ENCODE measurements at regions not wholly inside any gene's neighbourhood (a gene's known extent, or its start where the extent isn't known, plus 50 kb on each side); places are given as distances from the start of the nearest gene placed in this dataset.

- Mint-ChIP-seq H3K27me3 (ENCODE audit: insufficient read depth) (no peaks in the 10 kb centered on the region; the same call in 1 of the 2 replicates), H3K4me3 (no peak overlapping the region), H3K4me1 (ENCODE audit: low read depth) (peaks cover 5% of the 10 kb centered on the region; the same call in 1 of the 2 replicates), H3K36me3 (ENCODE audit: low read depth) (no peaks in the 10 kb centered on the region), H3K27ac (no peak overlapping the region; the same call in 1 of the 2 replicates), H3K9me3 (no peaks in the 10 kb centered on the region)
- TF ChIP-seq, protein P1, sequence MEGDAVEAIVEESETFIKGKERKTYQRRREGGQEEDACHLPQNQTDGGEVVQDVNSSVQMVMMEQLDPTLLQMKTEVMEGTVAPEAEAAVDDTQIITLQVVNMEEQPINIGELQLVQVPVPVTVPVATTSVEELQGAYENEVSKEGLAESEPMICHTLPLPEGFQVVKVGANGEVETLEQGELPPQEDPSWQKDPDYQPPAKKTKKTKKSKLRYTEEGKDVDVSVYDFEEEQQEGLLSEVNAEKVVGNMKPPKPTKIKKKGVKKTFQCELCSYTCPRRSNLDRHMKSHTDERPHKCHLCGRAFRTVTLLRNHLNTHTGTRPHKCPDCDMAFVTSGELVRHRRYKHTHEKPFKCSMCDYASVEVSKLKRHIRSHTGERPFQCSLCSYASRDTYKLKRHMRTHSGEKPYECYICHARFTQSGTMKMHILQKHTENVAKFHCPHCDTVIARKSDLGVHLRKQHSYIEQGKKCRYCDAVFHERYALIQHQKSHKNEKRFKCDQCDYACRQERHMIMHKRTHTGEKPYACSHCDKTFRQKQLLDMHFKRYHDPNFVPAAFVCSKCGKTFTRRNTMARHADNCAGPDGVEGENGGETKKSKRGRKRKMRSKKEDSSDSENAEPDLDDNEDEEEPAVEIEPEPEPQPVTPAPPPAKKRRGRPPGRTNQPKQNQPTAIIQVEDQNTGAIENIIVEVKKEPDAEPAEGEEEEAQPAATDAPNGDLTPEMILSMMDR (IDR thresholded peaks at IDR 0.05), result no peak
- no peak for DNase-seq
Measured at GRCh38 chr13:105272660-105273631, 1262.5 kb downstream of the EFNB2 start.

GRCh38 chr13:105266615-105267014 lies 1268.8 kb downstream of the EFNB2 start:
- TF ChIP-seq, protein P1 (IDR thresholded peaks at IDR 0.05), result no peak
- H3K4me3 Mint-ChIP-seq, result no peak overlapping the region
- no peak for DNase-seq
- H3K27me3 Mint-ChIP-seq (ENCODE audit: insufficient read depth), result no peaks in the 10 kb centered on the region
- peaks cover 17% of the 10 kb centered on the region; the same call in 1 of the 2 replicates for H3K4me1 Mint-ChIP-seq (ENCODE audit: low read depth)
- H3K9me3 Mint-ChIP-seq, result no peaks in the 10 kb centered on the region
- H3K27ac Mint-ChIP-seq, result no peak overlapping the region
- no peaks in the 10 kb centered on the region for H3K36me3 Mint-ChIP-seq (ENCODE audit: low read depth)

DNA sequence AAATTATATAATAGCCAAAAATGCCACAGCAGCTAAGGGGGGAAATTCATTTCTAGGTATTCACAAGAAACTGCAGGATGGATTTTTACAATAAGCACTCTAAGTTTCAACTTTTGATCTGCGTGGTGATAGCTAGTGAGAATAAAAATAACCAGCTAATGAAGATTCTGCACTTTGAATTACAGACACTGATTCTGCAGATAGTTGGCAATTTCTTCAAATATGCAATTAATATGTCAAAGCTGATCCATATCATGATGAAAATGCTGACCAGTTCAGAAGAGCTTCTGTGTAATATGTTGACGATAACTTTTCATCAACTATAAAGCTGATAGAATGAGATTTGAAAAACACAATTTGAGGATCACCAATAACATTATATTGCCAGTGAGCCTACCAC lies 1272.9 kb downstream of the EFNB2 start:
- H3K36me3 Mint-ChIP-seq (ENCODE audit: low read depth), result no peaks in the 10 kb centered on the region; the same call in 1 of the 2 replicates
- TF ChIP-seq, protein P1 (IDR thresholded peaks at IDR 0.05), result no peak
- no peak for DNase-seq
- H3K9me3 Mint-ChIP-seq, result no peaks in the 10 kb centered on the region
- no peaks in the 10 kb centered on the region for H3K27me3 Mint-ChIP-seq (ENCODE audit: insufficient read depth)
- no peak overlapping the region for H3K27ac Mint-ChIP-seq
- H3K4me1 Mint-ChIP-seq (ENCODE audit: low read depth), result peaks cover 40% of the 10 kb centered on the region; the same call in 1 of the 2 replicates
- H3K4me3 Mint-ChIP-seq, result no peak overlapping the region

- H3K36me3 Mint-ChIP-seq (ENCODE audit: low read depth), result no peaks in the 10 kb centered on the region; the same call in 1 of the 2 replicates
- H3K9me3 Mint-ChIP-seq, result no peaks in the 10 kb centered on the region
- DNase-seq, result no peak
- H3K27ac Mint-ChIP-seq, result no peak overlapping the region
- H3K4me3 Mint-ChIP-seq, result no peak overlapping the region; the same call in 1 of the 2 replicates
- TF ChIP-seq, protein P1 (IDR thresholded peaks at IDR 0.05), result no peak
- H3K27me3 Mint-ChIP-seq (ENCODE audit: insufficient read depth), result no peaks in the 10 kb centered on the region
- peaks cover 51% of the 10 kb centered on the region; the same call in 1 of the 2 replicates for H3K4me1 Mint-ChIP-seq (ENCODE audit: low read depth)
Measured at GRCh38 chr13:105259426-105259825, 1276.0 kb downstream of the EFNB2 start.

DNA sequence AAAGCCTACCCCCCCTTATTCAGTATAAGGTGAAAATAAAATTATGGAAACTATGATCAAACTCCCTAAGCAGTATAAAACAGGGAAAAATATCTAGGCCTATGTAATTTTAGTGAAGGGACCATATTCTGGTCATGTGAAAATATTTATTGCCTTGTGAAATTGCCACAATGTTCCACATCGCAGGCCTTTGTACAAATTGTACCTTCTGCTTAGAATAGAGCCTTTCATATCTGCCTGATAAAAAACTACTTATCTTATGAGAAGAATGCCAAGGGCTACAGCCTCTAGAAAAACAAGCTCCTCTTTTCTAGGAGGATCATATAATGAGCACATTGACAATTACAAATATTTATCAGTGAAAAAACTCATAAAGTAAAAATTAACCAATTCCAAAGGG lies 1280.0 kb downstream of the EFNB2 start:
- Mint-ChIP-seq H3K4me3 (no peak overlapping the region), H3K27me3 (ENCODE audit: insufficient read depth) (no peaks in the 10 kb centered on the region; the same call in 1 of the 2 replicates), H3K4me1 (ENCODE audit: low read depth) (peaks cover 28% of the 10 kb centered on the region; the same call in 1 of the 2 replicates), H3K27ac (no peak overlapping the region), H3K36me3 (ENCODE audit: low read depth) (no peaks in the 10 kb centered on the region; the same call in 1 of the 2 replicates), H3K9me3 (no peaks in the 10 kb centered on the region; the same call in 1 of the 2 replicates)
- no peak for DNase-seq
- TF ChIP-seq, protein P1 (IDR thresholded peaks at IDR 0.05), result no peak
